H1 (cell line): ENCODE measurements at regions not wholly inside any gene's neighbourhood (a gene's known extent, or its start where the extent isn't known, plus 50 kb on each side); places are given as distances from the start of the nearest gene placed in this dataset.

ENCODE experiments used
- CTCF ChIA-PET: fragments of 300-600 bp; sonication (Branson Sonifier 250); formaldehyde crosslinking; loops from one replicate; lab custom pipeline; 2021; ENCODE audit not compliant: partially characterized antibody; lab: Charles Lee
- POLR2A ChIA-PET: fragments of 300-600 bp; sonication (Branson Sonifier 250); formaldehyde crosslinking; loops from one replicate; lab custom pipeline; 2021; ENCODE audit warnings: inconsistent platforms; ENCODE audit not compliant: partially characterized antibody; lab: Charles Lee
- DNase-seq, 2 experiments: peaks; one replicate each; pipeline versions ENCODE4 v3.0.0 to v3.0.0-alpha.2; 2010 to 2022; ENCODE audit warnings: low spot score in 2 of 2, low read depth in 1 of 2, mixed read lengths in 1 of 2
- FAIRE-seq: peaks from 2 replicates; lab custom pipeline; 2011; peaks lifted over from hg19 to GRCh38; lab: Jason Lieb, UNC
- H2AFZ ChIP-seq: 2 replicates; pipeline ENCODE4 v1.8.1; 2012; ENCODE audit warnings: low read length, inconsistent platforms
- H2AK5ac ChIP-seq: 2 replicates; pipeline ENCODE4 v1.6.1; 2013; ENCODE audit warnings: low read depth, low read length
- H2BK120ac ChIP-seq: replicated peaks from 2 replicates; pipeline ENCODE3; 2013; ENCODE audit warnings: low read depth, low read length, inconsistent platforms
- H2BK12ac ChIP-seq: 2 replicates; pipeline ENCODE4 v1.6.1; 2013; ENCODE audit warnings: low read depth, low read length
- H2BK15ac ChIP-seq: 2 replicates; pipeline ENCODE4 v1.6.1; 2013; ENCODE audit warnings: low read length
- H2BK20ac ChIP-seq: 2 replicates; pipeline ENCODE4 v1.6.1; 2013; ENCODE audit warnings: low read length
- H2BK5ac ChIP-seq: 2 replicates; pipeline ENCODE4 v1.6.1; 2013; ENCODE audit warnings: low read depth, low read length
- H3K14ac ChIP-seq: 2 replicates; pipeline ENCODE4 v1.6.1; 2013; ENCODE audit warnings: inconsistent platforms; ENCODE audit not compliant: insufficient read length
- H3K18ac ChIP-seq: 2 replicates; pipeline ENCODE4 v1.6.1; 2013; ENCODE audit warnings: low read length; ENCODE audit errors: extremely low read depth
- H3K23ac ChIP-seq: 2 replicates; pipeline ENCODE4 v1.6.1; 2013; ENCODE audit warnings: inconsistent platforms; ENCODE audit not compliant: insufficient read length
- H3K23me2 ChIP-seq: 2 replicates; pipeline ENCODE4 v1.6.1; 2013; ENCODE audit warnings: low read depth, low read length
- H3K27ac ChIP-seq: 2 replicates; pipeline ENCODE4 v1.6.1; 2011; ENCODE audit warnings: low read depth, low read length, inconsistent platforms
- H3K27me3 ChIP-seq, 4 experiments: replicated peaks in 1 of 4; 1 replicate in 1 of 4; 2 replicates in 3 of 4; pipeline versions ENCODE4 v1.6.1 to v1.8.1; 2011 to 2013; ENCODE audit warnings: low read length in 3 of 4, mild to moderate bottlenecking in 3 of 4, inconsistent platforms in 2 of 4, mixed read lengths in 2 of 4, moderate library complexity in 1 of 4; ENCODE audit not compliant: control insufficient read depth in 3 of 4, insufficient read depth in 3 of 4; ENCODE audit errors: extremely low read depth in 1 of 4
- H3K36me3 ChIP-seq, 4 experiments: 2 replicates each; pipeline versions ENCODE4 v1.6.1 to v1.8.1; 2011 to 2013; ENCODE audit warnings: mild to moderate bottlenecking in 4 of 4, low read length in 3 of 4, moderate library complexity in 2 of 4, control low read depth in 1 of 4, inconsistent platforms in 1 of 4; ENCODE audit not compliant: insufficient read depth in 4 of 4, control insufficient read depth in 2 of 4
- H3K4ac ChIP-seq: replicated peaks from 2 replicates; pipeline ENCODE3; 2013; ENCODE audit warnings: low read length, low read depth, mixed read lengths, inconsistent platforms; ENCODE audit not compliant: insufficient read length
- H3K4me1 ChIP-seq, 4 experiments: replicated peaks in 1 of 4; 1 replicate in 1 of 4; 2 replicates in 3 of 4; pipeline versions ENCODE4 v1.6.1 to v1.8.1; 2011 to 2013; ENCODE audit warnings: low read length in 3 of 4, inconsistent platforms in 2 of 4, mixed read lengths in 1 of 4; ENCODE audit not compliant: insufficient read depth in 4 of 4, control insufficient read depth in 3 of 4
- H3K4me2 ChIP-seq, 2 experiments: 2 replicates each; pipeline versions ENCODE4 v1.6.1 to v1.8.1; 2011 to 2013; ENCODE audit warnings: low read depth in 2 of 2, low read length in 2 of 2, control low read depth in 1 of 2, inconsistent platforms in 1 of 2, mild to moderate bottlenecking in 1 of 2; ENCODE audit not compliant: insufficient read depth in 1 of 2
- H3K4me3 ChIP-seq, 4 experiments: fragments of 200-600, 300-600 bp in 1 of 4; sonication (generic), shearing (Covaris generic), sonication (Bioruptor Twin) in 1 of 4; 2 replicates each; pipeline versions ENCODE4 v1.5.1 to v1.8.1; 2011 to 2016; ENCODE audit warnings: low read length in 4 of 4, low read depth in 3 of 4, control low read depth in 2 of 4, inconsistent platforms in 2 of 4, mild to moderate bottlenecking in 2 of 4, mixed read lengths in 1 of 4, moderate library complexity in 1 of 4; ENCODE audit not compliant: insufficient read depth in 2 of 4; ENCODE audit errors: extremely low read depth in 1 of 4
- H3K56ac ChIP-seq: replicated peaks from 2 replicates; pipeline ENCODE3; 2013; ENCODE audit warnings: low read depth, mild to moderate bottlenecking, mixed read lengths, low read length, inconsistent platforms; ENCODE audit not compliant: insufficient read length
- H3K79me1 ChIP-seq: 2 replicates; pipeline ENCODE4 v1.6.1; 2013; ENCODE audit warnings: low read depth, low read length, control low read depth
- H3K79me2 ChIP-seq, 2 experiments: 2 replicates each; pipeline versions ENCODE4 v1.6.1 to v1.8.1; 2012 to 2013; ENCODE audit warnings: low read length in 2 of 2, mild to moderate bottlenecking in 2 of 2, inconsistent platforms in 1 of 2; ENCODE audit not compliant: insufficient read depth in 2 of 2, control insufficient read depth in 1 of 2
- H3K9ac ChIP-seq, 4 experiments: replicated peaks in 1 of 4; 1 replicate in 1 of 4; 2 replicates in 3 of 4; pipeline versions ENCODE4 v1.6.1 to v1.8.1; 2011 to 2013; ENCODE audit warnings: low read depth in 3 of 4, low read length in 3 of 4, control low read depth in 2 of 4, mild to moderate bottlenecking in 2 of 4, moderate library complexity in 2 of 4, inconsistent platforms in 1 of 4; ENCODE audit errors: extremely low read depth in 1 of 4
- H3K9me3 ChIP-seq, 2 experiments: 2 replicates each; pipeline versions ENCODE4 v1.6.1 to v1.8.1; 2012 to 2013; ENCODE audit warnings: mild to moderate bottlenecking in 2 of 2, moderate library complexity in 2 of 2, control low read depth in 1 of 2, inconsistent platforms in 1 of 2, low read depth in 1 of 2, low read length in 1 of 2, mixed read lengths in 1 of 2; ENCODE audit not compliant: insufficient read depth in 2 of 2
- H4K20me1 ChIP-seq, 2 experiments: replicated peaks in 1 of 2; 2 replicates each; pipeline versions ENCODE3 to v1.8.1; 2011 to 2013; ENCODE audit warnings: inconsistent platforms in 2 of 2, low read length in 2 of 2, mild to moderate bottlenecking in 1 of 2; ENCODE audit not compliant: insufficient read depth in 2 of 2, control insufficient read depth in 1 of 2
- H4K5ac ChIP-seq: 2 replicates; pipeline ENCODE4 v1.6.1; 2013; ENCODE audit warnings: low read length, low read depth, mixed read lengths, inconsistent platforms; ENCODE audit not compliant: insufficient read length
- H4K8ac ChIP-seq: 2 replicates; pipeline ENCODE4 v1.8.0; 2013; ENCODE audit warnings: mild to moderate bottlenecking, moderate library complexity, low read length, inconsistent platforms; ENCODE audit not compliant: insufficient read depth; ENCODE audit errors: extremely low read depth
- H4K91ac ChIP-seq: replicated peaks from 2 replicates; pipeline ENCODE3; 2013; ENCODE audit warnings: low read length, mixed read lengths, inconsistent platforms; ENCODE audit not compliant: insufficient read length
- ASH2L ChIP-seq: fragments of 200-600, 300-600 bp; sonication (generic); IDR thresholded peaks from one replicate; pipeline ENCODE4 v1.7.1; 2017; ENCODE audit warnings: low read length
- ATF2 ChIP-seq: IDR thresholded peaks from 2 replicates; pipeline ENCODE4 v1.6.1; 2012; ENCODE audit warnings: low read length, inconsistent platforms
- CHD2 ChIP-seq: IDR thresholded peaks from 2 replicates; pipeline ENCODE4 v1.6.1; 2012; ENCODE audit warnings: low read length, improper control_type of control experiment
- EP300 ChIP-seq, 2 experiments: IDR thresholded peaks; 1 replicate in 1 of 2; 2 replicates in 1 of 2; pipeline ENCODE4 v1.6.1; 2011 to 2012; ENCODE audit warnings: low read depth in 2 of 2, low read length in 2 of 2, mild to moderate bottlenecking in 2 of 2, borderline replicate concordance in 1 of 2, inconsistent platforms in 1 of 2, moderate library complexity in 1 of 2
- JUN ChIP-seq: IDR thresholded peaks from 2 replicates; pipeline ENCODE4 v1.6.1; 2011; ENCODE audit warnings: low read depth, mild to moderate bottlenecking, improper control_type of control experiment, low read length
- SIN3A ChIP-seq, 2 experiments: IDR thresholded peaks in 1 of 2; conservative IDR thresholded peaks in 1 of 2; 2 replicates each; pipeline ENCODE4 v1.6.1; 2011 to 2012; ENCODE audit warnings: low read length in 2 of 2, improper control_type of control experiment in 1 of 2, low read depth in 1 of 2, mild to moderate bottlenecking in 1 of 2
- SRF ChIP-seq: IDR thresholded peaks from 2 replicates; pipeline ENCODE4 v1.6.1; 2011; ENCODE audit warnings: mild to moderate bottlenecking, low read depth, low read length, moderate library complexity
- YY1 ChIP-seq: IDR thresholded peaks from 2 replicates; pipeline ENCODE4 v1.6.1; 2011; ENCODE audit warnings: low read depth, mild to moderate bottlenecking, low read length
- ZNF274 ChIP-seq: IDR thresholded peaks from 2 replicates; pipeline ENCODE4 v1.7.0; 2012; ENCODE audit warnings: low read length, borderline replicate concordance; ENCODE audit errors: extremely low read depth
- WGBS, 2 experiments: shearing (Covaris generic) in 1 of 2; methylation state at CpG; one replicate each; pipeline versions ENCODE4 v1.1.6 to v1.1.7; 2013 to 2015; ENCODE audit warnings: low lambda C conversion rate in 2 of 2, mixed read lengths in 2 of 2, inconsistent platforms in 1 of 2, low coverage in 1 of 2, missing lambda C conversion rate in 1 of 2; ENCODE audit not compliant: insufficient replicate concordance in 2 of 2, insufficient coverage in 1 of 2, insufficient read length in 1 of 2; ENCODE audit errors: extremely low coverage in 1 of 2, missing lambda C conversion rate in 1 of 2; 5-methylcytosine and 5-hydroxymethylcytosine counted together

GRCh38 chr15:31814082-31814481 is 216.2 kb upstream of the CHRNA7 start:
- Histone ChIP-seq H3K27ac (no peak overlapping the region), H4K5ac (no peak overlapping the region), H3K36me3 (no peaks in the 10 kb centered on the region), H3K4me2 (no peak overlapping the region), H3K23me2 (peaks cover 5% of the 10 kb centered on the region; the same call in 1 of the 2 replicates), H2AK5ac (no peak overlapping the region), H2BK5ac (no peak overlapping the region), H2BK120ac (no peak overlapping the region), H4K8ac (no peak overlapping the region), H2AFZ (no peak overlapping the region), H3K4ac (no peak overlapping the region), H3K56ac (no peak overlapping the region), H4K91ac (no peak overlapping the region), H3K4me1 (no peaks in the 10 kb centered on the region; a peak in 1 of 7 replicates), H2BK12ac (no peak overlapping the region), H3K9me3 (no peaks in the 10 kb centered on the region), H3K79me2 (no peaks in the 10 kb centered on the region), H3K18ac (no peak overlapping the region), H3K79me1 (no peaks in the 10 kb centered on the region), H2BK20ac (no peak overlapping the region), H4K20me1 (peaks cover 0 to 2% of the 10 kb centered on the region in 2 experiments), H3K14ac (no peak overlapping the region), H2BK15ac (no peak overlapping the region), H3K27me3 (no peaks in the 10 kb centered on the region), H3K9ac (no peak overlapping the region), H3K23ac (no peak overlapping the region), H3K4me3 (no peak overlapping the region)
- ChIA-PET CTCF (interaction anchor here (1.5 kb wide), 1 partner anchor 11 kb away, joined by 3 read pairs; no protein-coding TSS in a partner anchor), POLR2A (no interaction called here)
- 74% methylated on average over 5 of the region's 5 CpGs; no CpG with 5 or more reads in 1 of the 2 experiments for WGBS, 2 experiments
- no peak for DNase-seq
- FAIRE-seq, result no peak
- no peak for TF ChIP-seq CHD2
- TF ChIP-seq ASH2L, result no peak
- no peak for TF ChIP-seq YY1
- no peak for TF ChIP-seq SIN3A (conservative IDR thresholded peaks at IDR 0.05 in 1 of 2, IDR thresholded peaks at IDR 0.05 in 1 of 2; ENCODE audit: low read depth in 1 of 2, low read length in 2 of 2)
- no peak for TF ChIP-seq JUN
- no peak for TF ChIP-seq EP300 (IDR thresholded peaks at IDR 0.05; ENCODE audit: borderline replicate concordance in 1 of 2, low read depth in 2 of 2, low read length in 2 of 2)
- no peak for TF ChIP-seq ZNF274
- TF ChIP-seq ATF2, result no peak
- TF ChIP-seq SRF, result no peak
